Ectodermal cell (in vitro differentiated cells): ENCODE measurements at regions not wholly inside any gene's neighbourhood (a gene's known extent, or its start where the extent isn't known, plus 50 kb on each side); places are given as distances from the start of the nearest gene placed in this dataset.

ENCODE experiments used
- H3K27ac ChIP-seq: 2 replicates; pipeline ENCODE4 v1.7.0; 2013; ENCODE audit warnings: mild to moderate bottlenecking, low read depth, low read length; ENCODE audit not compliant: insufficient read depth, poor library complexity, severe bottlenecking
- H3K27me3 ChIP-seq: 2 replicates; pipeline ENCODE4 v1.7.0; 2013; ENCODE audit warnings: mild to moderate bottlenecking, low read length; ENCODE audit not compliant: insufficient read depth, control insufficient read depth, poor library complexity, severe bottlenecking
- H3K36me3 ChIP-seq: one replicate; pipeline ENCODE4 v1.7.0; 2013; ENCODE audit warnings: low read length; ENCODE audit not compliant: control insufficient read depth, insufficient read depth
- H3K4me1 ChIP-seq: one replicate; pipeline ENCODE4 v1.7.0; 2013; ENCODE audit warnings: low read length; ENCODE audit not compliant: control insufficient read depth, insufficient read depth
- H3K4me3 ChIP-seq: 2 replicates; pipeline ENCODE4 v1.7.0; 2013; ENCODE audit warnings: low read depth, low read length, control low read depth; ENCODE audit not compliant: insufficient read depth
- H3K9me3 ChIP-seq: 2 replicates; pipeline ENCODE4 v1.7.0; 2013; ENCODE audit warnings: mild to moderate bottlenecking, low read length, moderate library complexity; ENCODE audit not compliant: control insufficient read depth
- WGBS, 2 experiments: methylation state at CpG; one replicate each; pipeline ENCODE4 v1.1.7; 2013; ENCODE audit warnings: missing lambda C conversion rate in 2 of 2; 5-methylcytosine and 5-hydroxymethylcytosine counted together

- Histone ChIP-seq H3K36me3 (no peaks in the 10 kb centered on the region), H3K27ac (no peak overlapping the region), H3K27me3 (no peaks in the 10 kb centered on the region), H3K9me3 (no peaks in the 10 kb centered on the region), H3K4me1 (peaks cover 13% of the 10 kb centered on the region), H3K4me3 (no peak overlapping the region)
- WGBS, 2 experiments = 62 to 67% methylated on average over 12 to 13 of the region's 13 CpGs
These were observed 66.3 kb upstream of the STX18 start for GRCh38 chr4:4608214-4608537.

DNA sequence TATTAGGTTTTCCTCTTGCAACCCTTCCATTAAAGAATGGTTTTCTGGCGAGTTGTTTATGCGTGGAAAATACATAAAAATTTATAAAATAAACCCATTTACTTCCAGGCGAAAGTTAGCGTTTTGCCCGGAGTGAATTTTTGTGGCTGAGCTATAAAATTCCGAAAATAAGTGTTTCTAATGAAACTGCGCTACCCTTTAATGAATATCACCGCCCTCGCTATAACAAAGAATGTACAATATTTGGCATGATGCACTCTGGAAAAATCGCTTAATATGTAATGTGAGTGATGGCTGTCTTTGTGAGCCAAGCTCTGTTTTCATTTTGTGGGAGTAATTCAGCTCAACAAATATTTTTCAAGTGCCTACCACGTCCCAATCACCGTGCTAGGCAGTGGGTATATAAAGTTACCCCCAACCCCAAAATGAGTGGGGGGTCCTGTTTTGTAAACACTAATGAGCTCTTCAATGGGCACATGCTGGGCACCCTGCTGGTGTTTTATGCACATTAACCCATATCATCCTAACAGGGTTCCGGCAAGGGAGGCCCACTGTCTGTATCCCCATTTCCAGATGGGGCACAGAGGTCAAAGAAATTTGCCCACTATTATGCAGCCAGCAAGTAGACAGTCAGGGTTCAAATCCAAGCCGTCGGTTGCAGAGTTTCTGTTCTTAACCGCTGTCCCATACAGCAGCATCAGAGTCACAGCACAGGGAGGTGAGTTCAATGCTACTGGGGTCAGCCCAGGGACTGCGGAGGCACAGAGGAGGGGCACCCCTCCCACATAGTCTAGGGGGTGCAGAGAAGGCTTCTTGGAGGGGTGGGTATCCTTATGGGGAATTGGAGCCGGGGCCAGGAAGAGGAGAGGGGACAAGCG, 65.7 kb upstream of the STX18 start:
- no peaks in the 10 kb centered on the region for H3K27me3 ChIP-seq
- no peaks in the 10 kb centered on the region for H3K9me3 ChIP-seq
- 61 to 67% methylated on average over 17 to 19 of the region's 19 CpGs for WGBS, 2 experiments
- no peak overlapping the region for H3K4me3 ChIP-seq
- H3K27ac ChIP-seq = no peak overlapping the region
- no peaks in the 10 kb centered on the region for H3K36me3 ChIP-seq
- H3K4me1 ChIP-seq = peaks cover 14% of the 10 kb centered on the region

- no peaks in the 10 kb centered on the region for H3K36me3 ChIP-seq
- H3K27ac ChIP-seq = no peak overlapping the region
- 90 to 93% methylated on average over 10 of the region's 10 CpGs for WGBS, 2 experiments
- no peaks in the 10 kb centered on the region for H3K27me3 ChIP-seq
- no peaks in the 10 kb centered on the region for H3K9me3 ChIP-seq
- H3K4me1 ChIP-seq = peaks cover 14% of the 10 kb centered on the region
- no peak overlapping the region for H3K4me3 ChIP-seq
These were observed 64.5 kb upstream of the STX18 start for GRCh38 chr4:4606321-4606720.

DNA sequence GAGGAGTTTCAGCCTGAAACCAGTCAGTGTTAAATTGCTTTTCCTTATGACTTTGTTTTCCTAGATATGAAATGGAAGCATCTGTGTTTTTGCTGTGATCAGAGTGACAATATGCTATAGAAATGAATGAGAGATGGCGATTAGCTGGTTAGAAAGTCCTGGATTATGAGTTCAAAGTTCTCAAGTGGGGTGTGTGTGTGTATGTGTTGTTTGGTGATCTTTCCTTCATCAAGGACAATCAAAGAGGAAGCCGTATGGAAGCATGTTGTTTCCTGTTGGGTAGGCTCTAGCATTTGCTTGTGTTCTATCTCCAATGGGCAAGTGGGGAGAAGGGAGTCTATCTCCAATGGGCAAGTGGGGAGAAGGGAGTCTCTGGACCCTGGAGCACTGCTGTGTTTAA, 64.0 kb upstream of the STX18 start:
- H3K9me3 ChIP-seq = no peaks in the 10 kb centered on the region
- H3K4me1 ChIP-seq = peaks cover 14% of the 10 kb centered on the region
- no peak overlapping the region for H3K27ac ChIP-seq
- no peaks in the 10 kb centered on the region for H3K36me3 ChIP-seq
- no peaks in the 10 kb centered on the region for H3K27me3 ChIP-seq
- 88 to 91% methylated on average over 2 of the region's 2 CpGs for whole genome bisulfite sequencing, 2 experiments
- no peak overlapping the region for H3K4me3 ChIP-seq

GRCh38 chr4:4603592-4603991, 61.7 kb upstream of the STX18 start:
- no peaks in the 10 kb centered on the region for H3K9me3 ChIP-seq
- H3K4me3 ChIP-seq = no peak overlapping the region
- no peaks in the 10 kb centered on the region for H3K27me3 ChIP-seq
- H3K36me3 ChIP-seq = no peaks in the 10 kb centered on the region
- peaks cover 14% of the 10 kb centered on the region for H3K4me1 ChIP-seq
- 80 to 82% methylated on average over 5 of the region's 5 CpGs for WGBS, 2 experiments
- no peak overlapping the region for H3K27ac ChIP-seq

DNA sequence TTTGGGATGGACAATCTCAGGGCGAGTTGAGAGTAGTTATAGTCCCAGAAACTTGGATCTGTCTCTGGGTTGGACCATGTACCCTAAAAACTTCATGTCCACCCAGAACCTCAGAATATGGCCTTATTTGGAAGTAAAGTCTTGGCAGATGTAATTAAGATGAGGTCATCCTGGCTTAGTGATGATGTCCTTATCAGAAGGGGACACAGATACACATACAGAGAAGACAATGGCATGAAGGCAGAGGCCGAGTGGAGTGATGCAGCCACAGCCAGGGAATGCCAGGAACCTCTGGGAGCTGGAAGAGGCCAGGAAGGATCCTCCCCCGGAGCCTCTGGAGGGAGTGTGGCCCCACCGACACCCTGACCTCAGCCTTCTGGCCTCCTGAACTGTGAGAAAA, 61.2 kb upstream of the STX18 start:
- Histone ChIP-seq H3K36me3 (no peaks in the 10 kb centered on the region), H3K9me3 (no peaks in the 10 kb centered on the region), H3K27ac (no peak overlapping the region), H3K4me1 (peaks cover 10% of the 10 kb centered on the region), H3K27me3 (no peaks in the 10 kb centered on the region), H3K4me3 (no peak overlapping the region)
- 88 to 91% methylated on average over 4 of the region's 4 CpGs for whole genome bisulfite sequencing, 2 experiments

- H3K4me3 ChIP-seq = no peak overlapping the region
- no peaks in the 10 kb centered on the region for H3K27me3 ChIP-seq
- no peaks in the 10 kb centered on the region for H3K36me3 ChIP-seq
- no peaks in the 10 kb centered on the region for H3K9me3 ChIP-seq
- no peak overlapping the region for H3K27ac ChIP-seq
- 86 to 96% methylated on average over 2 of the region's 2 CpGs for WGBS, 2 experiments
- peaks cover 4% of the 10 kb centered on the region for H3K4me1 ChIP-seq
These were observed 60.6 kb upstream of the STX18 start for GRCh38 chr4:4602468-4602867.

DNA sequence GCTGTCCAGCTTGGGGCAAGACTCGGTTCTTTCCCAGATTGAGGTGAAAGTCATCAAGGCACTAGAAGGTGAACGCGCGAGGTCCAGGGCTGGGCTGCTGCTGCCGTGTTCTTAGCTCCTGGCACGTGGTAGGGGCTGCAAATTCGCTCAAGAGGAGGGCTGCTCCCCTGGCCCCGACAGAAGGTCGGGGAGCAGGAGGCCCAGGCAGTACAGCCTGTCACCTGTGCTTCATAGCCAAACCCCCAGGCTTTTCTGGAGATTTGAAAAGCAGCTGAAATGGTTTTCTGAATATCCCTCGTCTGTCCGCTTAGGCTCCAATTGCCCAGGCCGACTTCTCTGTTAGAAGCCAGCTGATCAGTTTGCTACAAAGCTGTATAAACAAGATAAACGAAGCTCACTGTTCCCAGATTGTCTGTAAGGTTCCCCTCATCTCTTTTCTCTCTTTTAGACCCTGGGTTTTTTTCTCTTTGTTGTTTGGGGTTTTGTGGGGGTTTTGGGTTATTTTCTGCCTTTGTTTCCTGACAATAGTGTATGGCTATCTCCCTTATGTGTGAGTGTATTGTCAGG, 60.0 kb upstream of the STX18 start:
- Histone ChIP-seq H3K27ac (no peak overlapping the region), H3K36me3 (no peaks in the 10 kb centered on the region), H3K9me3 (no peaks in the 10 kb centered on the region), H3K27me3 (no peaks in the 10 kb centered on the region), H3K4me3 (no peak overlapping the region), H3K4me1 (peaks cover 4% of the 10 kb centered on the region)
- WGBS, 2 experiments = 93 to 94% methylated on average over 13 of the region's 13 CpGs

DNA sequence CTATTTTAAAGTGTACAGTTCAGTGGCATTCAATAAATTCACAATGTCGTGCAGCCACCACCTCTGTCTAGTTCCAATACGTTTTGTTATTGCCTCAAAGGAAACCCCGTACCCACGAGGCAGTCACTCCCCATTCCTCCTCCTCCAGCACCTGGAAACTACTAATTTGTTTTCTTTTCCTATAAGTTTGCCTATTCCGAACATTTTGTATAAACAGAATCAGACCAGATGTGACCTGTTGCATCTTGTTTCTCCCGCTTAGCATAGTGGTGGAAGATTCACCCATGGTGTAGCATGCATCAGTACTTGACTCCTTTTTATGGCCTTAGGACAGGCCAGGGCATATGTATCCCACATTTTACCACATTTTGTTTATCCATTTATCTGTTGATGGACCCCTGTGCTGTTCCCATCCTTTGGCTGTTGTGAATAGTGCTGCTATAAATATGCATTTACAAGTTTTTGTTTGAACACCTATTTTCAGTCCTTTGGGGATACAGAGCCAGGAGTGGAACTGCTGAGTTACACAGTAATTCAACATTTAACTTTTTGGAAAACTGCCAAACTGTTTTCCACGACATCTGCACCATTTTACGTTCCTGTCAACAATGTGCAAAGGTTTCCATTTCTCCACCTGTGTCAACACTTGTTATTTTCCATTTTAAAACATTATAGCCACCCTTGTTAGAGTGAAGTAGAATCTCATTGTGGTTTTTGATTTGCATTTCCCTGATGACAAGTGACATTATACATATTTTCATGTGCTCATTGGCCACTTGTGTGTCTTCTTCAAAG, 57.8 kb upstream of the STX18 start:
- no peak overlapping the region for H3K4me3 ChIP-seq
- H3K27me3 ChIP-seq = no peaks in the 10 kb centered on the region
- no peaks in the 10 kb centered on the region for H3K36me3 ChIP-seq
- no peaks in the 10 kb centered on the region for H3K9me3 ChIP-seq
- H3K27ac ChIP-seq = no peak overlapping the region
- whole genome bisulfite sequencing, 2 experiments = 84 to 88% methylated on average over 8 of the region's 8 CpGs
- H3K4me1 ChIP-seq = peaks cover 4% of the 10 kb centered on the region

GRCh38 chr4:4598851-4599411, 57.1 kb upstream of the STX18 start:
- Histone ChIP-seq H3K27me3 (no peaks in the 10 kb centered on the region), H3K36me3 (no peaks in the 10 kb centered on the region), H3K4me3 (no peak overlapping the region), H3K9me3 (no peaks in the 10 kb centered on the region), H3K27ac (no peak overlapping the region), H3K4me1 (peaks cover 4% of the 10 kb centered on the region)
- WGBS, 2 experiments = 94% methylated on average over 9 of the region's 9 CpGs
